Esophagus mucosa (tissue), 1 donor: ENCODE measurements at regions not wholly inside any gene's neighbourhood (a gene's known extent, or its start where the extent isn't known, plus 50 kb on each side); places are given as distances from the start of the nearest gene placed in this dataset.
"Not testable (repeated sequence)": the region's sequence is repeated elsewhere in the genome, so short reads cannot be mapped to it uniquely, and the experiment has no call there.

ENCODE experiments used
- ATAC-seq: fragments of 200-7000 bp; cut with Tn5 transposase; one replicate; pipeline ENCODE4 v1.9.1; 2020
- donor health status: DM: yes; HTN: yes; CAD: no.

DNA sequence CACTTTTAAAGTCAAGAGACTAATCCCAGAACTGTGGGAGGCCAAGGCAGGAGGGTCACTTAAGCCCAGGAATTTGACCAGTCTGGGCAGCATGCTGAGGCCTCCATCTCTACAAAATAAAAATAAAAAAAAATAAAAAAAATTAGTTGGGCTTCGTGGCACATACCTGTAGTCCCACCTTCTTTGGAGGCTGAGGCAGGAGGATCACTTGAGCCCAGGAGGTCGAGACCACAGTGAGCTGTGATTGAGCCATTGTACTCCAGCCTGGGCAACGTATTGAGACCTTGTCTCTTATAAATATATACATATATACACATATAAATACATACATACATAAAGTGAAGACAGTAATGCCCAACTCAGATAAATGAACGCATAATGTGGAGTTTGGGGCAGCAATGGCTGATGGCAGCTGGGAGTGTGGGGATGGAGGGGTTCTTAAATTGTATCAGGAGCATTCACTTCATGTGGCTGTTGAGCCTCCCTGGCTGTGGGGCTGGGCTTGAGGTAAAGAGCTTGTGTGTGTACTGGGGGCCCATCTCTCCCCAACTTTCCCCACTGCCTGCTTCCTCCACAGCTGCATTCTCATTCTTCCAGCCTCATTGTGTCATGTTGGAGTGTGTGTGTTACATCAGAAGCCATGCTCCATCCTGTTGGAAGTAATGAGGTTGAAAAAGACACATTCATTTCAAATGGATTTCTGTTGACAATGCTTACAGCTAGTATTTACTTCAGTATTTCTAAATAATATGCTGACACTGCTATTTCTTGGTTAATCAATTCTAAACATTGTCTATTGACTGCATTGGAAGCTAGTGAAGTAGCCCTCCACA is 96.5 kb upstream of the HS6ST1 start:
- ATAC-seq, result no peak

DNA sequence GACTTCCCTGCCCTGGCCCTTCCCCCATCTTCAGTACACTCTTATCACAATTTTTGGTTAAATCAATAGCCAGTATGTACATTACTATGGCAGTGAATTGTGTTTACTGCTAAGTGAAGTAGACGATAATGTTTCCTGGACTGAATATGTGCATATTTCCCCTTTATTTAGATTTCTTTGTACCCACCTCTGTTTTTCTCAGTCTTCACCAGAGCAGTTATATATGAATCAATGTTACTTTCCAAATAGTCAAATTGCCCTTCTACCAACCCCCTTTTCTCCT is 97.1 kb upstream of the HS6ST1 start:
- ATAC-seq, result no peak

DNA sequence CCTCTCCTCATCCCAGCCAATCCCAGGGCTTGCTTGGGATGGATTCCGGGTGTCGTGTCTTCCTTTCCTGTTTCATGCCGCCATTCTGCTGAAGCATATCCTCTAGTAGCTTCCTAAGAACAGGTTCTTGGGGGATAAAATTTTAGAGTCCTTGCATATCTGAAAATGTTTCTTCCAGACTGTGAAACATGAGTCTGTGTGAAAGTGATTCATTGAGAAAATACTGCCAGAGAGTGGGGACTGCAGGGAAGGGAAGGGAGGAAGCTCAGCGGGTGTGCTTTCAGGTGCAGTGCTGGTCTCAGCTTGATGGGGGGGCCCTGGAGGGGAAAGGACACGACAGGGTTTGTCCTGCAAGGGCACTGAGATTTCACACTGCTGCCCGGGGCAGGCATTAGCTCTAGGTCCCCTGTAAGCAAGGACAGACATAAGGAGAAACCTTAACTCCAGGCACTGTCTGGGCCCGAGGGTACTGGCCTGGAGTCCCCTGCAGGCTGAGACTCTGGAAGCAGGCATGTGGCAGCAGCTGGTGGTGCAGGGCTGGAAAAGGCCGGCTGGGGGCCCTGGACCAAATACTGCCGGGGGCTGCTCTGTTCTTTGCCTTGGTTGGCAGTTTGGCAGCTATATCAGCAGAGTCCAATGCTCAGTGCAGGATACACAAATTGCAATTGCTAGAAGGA is 97.6 kb upstream of the HS6ST1 start:
- ATAC-seq, result no peak

DNA sequence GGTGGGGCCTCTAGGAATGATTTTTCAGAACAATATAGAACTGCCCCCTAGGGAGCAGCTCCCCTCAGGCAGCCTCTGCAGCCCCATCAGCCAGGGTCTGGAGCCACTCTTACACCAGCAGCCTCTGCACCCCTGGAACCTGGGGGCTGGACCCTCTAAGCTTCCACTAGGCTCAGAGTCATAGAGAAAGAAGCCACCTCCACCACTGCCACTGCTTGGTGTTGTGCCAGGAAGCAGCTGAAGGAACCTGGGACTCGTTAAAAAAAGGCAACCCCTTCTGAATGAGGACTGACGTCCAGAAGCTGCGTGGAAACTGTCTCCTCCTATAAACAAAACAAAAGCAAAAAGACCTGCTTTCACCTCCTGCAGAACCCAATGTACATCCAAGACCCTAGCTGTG is 98.1 kb upstream of the HS6ST1 start:
- no peak for ATAC-seq

DNA sequence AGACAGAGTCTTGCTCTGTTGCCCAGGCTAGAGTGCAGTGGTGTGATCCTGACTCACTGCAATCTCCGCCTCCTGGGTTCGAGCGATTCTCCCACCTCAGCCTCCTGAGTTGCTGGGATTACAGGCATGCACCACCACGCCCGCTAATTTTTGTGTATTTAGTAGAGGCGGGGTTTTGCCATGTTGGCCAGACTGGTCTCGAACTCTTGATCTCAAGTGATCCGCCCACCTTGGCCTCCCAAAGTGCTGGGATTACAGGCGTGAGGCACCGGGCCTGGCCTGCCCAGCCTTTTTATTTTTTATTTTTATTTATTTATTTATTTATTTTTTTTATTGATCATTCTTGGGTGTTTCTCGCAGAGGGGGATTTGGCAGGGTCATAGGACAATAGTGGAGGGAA is 98.6 kb upstream of the HS6ST1 start:
- ATAC-seq, result not testable (repeated sequence)

DNA sequence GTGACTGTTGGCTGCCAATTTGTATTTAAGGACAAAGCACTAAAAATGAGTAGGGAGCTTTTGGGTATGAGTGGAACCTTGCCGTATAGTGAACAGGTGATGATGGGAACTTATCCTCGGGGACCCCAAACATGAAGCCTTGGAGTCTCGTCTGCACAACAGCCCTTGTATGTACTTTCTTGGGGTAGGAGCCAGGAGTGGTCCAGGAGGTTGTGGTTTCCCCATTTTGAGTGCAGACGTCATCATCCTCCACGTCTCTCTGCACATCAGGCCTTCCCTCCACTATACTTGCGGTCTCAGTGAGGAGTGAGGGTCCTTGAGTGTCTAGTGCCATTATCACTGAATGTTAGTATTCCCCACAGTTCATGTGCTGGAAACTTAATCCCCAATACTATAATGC is 101.5 kb upstream of the HS6ST1 start:
- ATAC-seq, result no peak

DNA sequence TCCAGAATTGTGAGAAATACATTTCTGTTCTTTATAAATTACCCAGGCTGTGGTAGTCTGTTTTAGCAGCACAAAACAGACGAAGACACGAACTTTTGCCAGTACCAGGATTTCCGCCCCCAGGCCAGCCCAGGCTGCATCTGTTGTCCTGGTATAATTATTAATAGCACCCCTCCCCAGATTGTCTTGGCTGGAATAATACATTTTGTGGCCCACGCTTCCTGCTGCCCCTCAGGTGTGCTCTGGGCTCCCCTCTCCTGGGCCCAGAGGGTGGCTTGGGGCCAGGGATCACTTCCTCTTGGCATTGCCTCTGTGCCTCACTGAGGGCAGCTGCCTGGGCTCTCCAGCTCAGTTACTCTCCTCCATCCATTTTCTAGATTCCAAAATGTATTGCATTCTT is 102.1 kb upstream of the HS6ST1 start:
- no peak for ATAC-seq

DNA sequence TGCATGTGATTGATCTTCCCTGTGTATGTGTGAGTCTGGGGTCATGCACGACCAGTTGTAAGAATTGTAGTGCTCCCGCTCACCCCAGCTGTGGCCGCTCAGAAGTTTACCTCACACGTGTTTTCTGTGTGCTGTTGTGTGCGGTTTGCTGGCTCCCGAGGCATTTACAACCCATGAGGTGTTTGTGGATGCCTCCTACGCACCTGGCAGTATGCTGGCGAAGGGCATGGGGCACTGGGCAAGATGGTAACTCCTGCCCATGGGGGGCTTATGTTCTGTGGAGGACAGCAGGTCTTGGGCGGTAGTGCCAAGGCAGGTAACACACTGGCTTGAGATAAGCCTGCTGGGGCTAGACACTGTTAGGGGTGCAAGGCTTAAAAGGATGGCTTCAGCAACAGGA is 102.6 kb upstream of the HS6ST1 start:
- ATAC-seq, result no peak

DNA sequence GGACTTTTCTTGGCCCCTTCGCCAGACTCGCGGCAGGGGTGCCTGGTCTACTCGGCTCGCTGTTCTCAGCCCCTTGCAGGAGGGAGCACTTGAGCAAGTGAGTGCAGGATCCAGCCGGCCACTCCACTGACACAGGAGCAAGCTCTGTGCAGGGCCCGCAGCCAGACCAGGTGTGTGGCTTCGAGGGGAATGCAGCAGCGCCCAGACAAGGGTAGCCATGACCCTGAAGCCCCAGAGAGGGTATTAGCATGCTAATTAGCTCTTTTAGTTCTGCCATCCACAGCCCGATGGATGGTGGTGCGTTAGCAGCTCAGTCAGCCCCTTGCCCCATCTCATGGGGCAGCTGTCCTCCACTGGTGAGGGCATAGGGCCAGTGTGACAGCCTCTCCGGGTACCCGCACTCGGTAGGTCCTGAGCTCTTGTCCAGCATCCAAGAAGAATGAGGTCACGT is 103.2 kb upstream of the HS6ST1 start:
- ATAC-seq, result no peak

DNA sequence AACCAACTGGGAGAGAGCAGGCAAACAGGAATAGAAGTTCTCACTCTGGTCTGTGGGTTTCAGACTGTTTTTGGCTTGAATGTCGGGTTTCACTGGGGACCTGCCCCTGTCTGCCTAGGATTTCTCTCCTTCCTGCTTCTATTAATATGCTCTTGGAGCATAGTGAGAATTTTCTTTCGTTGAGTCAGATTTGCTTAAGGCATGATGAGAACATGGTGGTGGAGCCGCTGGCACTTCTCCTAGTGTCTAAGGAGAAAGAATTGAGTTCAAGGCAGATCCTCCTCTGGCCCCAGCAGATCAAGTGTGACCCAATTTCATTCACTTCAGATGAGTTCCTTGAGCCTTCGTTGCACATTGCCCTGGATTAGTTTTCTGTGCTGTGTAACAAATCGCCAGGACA is 103.9 kb upstream of the HS6ST1 start:
- peak; percentile 55 for ATAC-seq

DNA sequence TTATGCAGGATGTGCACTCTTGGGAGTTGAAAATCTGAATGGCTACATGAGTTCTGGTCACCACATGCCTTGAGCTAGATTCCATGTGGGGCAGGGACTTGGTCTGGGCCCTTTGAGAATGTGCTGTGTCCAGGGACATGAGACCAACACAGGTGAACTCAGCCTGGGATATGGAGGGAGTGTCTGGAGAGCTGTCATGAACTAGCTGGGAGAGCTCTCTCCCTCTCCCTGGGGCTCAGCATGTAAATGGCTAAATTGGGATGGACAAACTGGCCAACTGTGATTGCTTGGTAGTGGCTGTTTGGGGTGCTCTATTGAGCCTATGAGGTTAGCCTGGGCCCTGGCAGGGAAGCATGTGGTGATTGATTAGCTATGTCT is 105.1 kb upstream of the HS6ST1 start:
- no peak for ATAC-seq

DNA sequence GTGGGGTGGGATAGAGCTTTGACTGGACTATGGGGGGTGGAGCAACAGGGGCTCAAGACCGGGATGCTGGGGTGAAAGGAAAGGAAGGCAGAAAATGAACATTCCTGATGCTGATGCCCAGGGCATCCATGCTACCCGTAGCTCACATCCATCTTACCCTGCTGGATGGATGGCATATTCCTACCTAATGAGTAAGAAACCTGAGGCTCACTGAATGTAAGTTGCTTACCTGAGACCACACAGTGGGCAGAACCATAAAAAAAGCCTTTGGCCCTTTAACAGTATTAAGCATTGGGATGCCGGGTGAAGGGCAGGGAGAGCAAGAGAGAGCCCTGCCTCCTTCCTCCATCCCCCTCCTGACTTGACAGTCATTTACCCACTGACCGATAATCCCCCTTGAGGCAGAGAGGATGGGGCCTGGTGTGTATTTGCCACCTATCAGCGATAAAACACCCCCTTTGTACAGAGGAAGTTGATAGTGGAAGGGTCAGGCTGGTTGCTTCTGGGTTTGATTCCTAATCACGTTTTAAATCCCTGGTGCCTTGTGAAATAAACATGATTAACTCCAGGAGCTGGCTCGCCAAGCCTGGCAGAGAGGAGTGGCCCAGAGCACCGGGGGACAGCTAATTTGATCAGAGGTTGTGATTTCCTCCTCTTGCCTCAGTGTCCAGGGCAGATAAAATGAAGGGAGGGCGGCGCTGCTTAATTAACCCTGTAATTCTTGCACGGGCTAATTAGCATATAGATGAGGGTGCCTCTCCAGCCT is 105.9 kb upstream of the HS6ST1 start:
- ATAC-seq, result no peak

DNA sequence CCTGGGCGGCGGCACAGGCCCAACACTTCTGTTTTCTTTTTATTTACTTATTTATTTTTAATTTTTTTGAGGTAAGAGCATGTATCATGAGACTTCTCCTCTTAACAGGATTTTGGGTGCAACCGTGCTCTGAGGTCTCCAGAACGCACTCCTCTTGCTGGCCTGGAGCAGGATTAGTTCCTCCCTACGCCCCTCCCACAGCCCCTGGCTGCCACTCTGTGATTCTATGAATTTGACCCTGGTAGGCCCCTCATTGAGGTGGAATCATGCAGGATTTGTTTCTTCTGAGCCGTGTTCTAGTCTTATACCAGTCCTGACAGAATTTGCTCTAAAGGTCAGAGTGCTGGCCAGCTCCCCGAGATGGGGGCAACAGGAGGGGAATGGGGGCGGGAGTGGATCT is 106.5 kb upstream of the HS6ST1 start:
- ATAC-seq, result no peak

DNA sequence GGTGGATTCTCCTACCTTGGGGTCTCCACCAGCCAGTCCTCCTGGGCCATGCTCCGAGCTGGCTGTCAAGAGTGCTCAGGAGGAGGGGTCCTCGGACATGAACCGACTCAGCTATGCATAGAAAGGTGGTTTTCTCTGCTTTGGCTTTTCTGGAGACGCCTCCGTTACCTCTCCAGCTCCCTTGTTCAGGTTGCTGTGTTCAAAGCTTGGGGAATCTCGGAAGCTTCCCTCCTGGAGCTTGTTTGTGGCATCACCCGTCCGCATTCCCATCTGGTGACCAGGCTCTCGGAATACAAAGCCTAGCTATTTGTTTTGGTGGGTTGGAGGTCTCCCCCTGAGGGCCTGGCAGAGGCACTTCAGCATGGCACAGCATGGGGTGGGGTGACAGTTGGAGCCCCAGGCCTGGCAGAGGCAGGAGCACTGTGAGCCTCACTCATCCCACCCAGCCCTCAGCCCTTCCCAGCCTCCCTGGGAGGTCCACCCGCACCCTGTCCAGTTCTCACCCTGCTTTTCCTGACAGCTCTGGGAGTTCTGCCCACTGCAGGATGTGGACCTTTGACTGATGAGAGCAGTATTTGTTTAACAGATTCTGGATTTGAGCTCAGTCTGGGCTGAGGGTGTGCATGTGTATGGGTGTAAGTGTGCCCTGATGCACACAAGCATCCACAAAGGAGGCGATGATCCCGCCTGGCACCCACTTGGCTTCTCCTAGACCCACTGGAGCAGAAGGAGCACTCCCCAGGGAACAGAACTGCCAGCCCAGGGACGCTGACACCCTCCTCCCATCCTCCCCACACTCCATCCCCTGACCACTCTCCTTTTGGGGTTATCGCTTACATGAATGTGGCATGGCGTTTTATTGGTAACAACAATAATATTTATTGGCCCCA is 107.3 kb upstream of the HS6ST1 start:
- ATAC-seq, result no peak

DNA sequence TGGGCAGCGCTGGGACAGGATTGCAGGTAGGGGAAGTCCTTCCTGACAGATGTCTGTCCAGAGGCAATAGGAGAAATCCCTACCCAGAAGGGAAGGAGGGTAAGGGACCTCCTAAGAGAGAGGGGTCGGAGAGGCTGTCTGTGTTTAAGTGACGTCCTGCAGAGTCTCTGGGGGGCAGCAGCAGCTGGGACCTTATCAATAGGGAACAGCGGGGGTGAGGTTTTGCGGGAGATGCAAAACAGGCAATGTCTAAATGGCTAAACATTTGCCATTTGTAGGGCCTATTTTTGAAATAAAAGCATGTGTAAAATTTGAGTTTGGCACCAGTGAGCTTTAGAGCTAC is 108.7 kb upstream of the HS6ST1 start:
- ATAC-seq, result no peak

DNA sequence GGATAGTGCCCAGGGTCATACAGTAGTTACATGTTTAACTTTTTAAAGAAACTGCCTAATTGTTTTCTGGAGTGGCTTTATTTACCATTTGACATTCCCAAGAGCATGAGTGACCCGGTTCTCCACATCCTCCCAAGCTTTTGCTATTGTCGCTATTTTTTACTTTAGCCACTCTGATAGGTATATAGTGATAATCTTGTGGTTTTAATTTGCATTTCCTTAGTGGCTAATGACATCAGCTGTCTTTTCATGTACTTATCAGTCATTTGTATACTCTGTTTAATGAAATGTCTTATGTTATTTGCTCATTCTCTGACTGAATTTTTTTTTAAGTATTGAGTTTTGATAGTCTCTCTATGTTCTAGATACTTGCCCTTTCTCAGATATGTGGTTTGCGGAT is 109.7 kb upstream of the HS6ST1 start:
- no peak for ATAC-seq

DNA sequence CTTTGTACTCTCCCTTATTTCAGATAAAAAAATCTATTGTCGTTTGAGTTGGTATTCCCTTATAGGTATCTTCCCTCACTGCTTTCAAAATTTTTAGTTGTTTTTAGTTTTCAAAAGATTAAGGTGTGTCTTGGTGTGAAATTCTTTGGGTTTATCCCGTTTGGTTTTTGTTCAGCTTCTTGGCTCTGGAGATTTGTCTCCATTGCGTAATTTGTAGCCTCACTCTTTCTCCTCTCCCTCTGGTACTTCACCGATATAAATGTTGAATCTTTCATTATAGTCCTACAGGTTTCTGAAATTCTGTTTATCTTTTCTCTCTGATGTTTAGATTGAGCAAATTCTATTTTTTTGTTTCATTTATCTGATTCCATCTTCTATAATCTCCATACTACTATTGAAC is 113.8 kb upstream of the HS6ST1 start:
- ATAC-seq, result no peak

DNA sequence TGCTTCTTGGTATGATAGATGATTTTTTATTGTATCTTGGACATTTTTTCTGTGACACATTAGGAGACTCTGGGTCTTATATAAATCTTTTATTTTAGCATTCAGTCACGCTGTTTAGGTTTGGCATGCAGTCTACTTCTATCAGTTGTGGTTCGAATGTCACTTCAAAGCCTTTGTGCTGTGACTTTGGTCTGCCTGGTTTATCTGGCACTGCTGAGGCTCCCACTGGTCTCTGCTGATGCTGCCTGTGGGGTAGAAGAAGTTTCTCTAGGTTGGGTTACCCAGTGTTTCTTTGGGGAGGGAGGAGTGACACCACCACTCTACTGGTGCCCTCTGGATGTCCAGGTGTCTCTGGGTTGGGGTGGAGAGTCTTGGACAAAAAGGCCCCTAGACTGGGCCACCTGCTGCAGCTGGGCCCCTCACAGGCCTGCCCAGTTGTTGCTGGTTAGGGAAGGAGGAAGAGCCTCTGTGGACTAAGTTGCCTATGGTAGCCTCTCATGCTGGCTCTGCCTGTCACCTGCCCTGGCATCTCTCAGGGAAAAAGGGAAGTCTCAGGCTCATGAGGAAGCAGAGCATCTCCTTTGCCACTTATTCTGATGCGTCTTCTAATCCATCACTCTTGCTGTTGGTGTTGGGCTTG is 115.4 kb upstream of the HS6ST1 start:
- ATAC-seq, result no peak

DNA sequence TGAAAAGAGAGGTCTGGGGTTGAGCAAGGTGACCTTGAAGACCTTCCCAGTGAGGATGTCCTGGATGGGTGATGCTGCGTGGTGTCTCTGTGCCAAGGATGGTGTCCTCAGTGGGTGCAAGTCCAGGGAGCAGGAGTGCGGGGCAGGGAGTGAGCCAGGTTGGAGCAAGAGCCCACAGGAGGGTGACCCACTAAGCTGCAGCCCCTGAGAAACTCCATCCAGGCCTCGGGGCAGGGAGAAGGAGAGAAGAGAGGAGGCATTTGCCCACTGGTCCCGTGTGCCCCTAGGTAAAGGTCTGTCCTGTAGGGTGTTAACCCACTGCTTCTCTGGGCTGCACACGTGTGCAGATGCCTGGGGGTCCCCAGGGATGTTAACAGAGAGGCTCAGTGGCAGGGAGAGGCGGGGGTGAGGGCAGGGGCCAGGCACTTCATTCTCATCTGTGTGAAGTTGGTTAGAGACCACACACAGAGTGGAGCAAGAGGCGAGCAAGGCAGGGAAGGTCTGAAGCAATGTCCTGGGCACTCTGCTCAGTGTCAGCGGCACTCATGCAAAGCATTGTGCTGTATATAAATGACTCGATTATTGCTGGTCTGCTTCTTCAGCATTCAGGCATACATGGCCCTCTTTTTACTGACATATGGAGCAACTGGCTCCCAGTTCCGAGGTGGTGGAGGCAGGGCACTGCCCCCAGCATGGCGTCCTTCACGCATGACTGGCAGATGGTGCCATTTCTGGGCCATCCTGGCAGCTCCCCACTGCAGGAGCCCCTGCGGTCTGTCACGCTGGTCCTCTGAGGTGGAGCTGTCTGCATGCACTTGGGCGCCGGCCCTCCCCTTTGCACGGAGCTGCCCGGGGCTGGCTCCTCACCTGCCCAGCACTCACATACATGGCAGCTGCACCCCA is 117.2 kb upstream of the HS6ST1 start:
- no peak for ATAC-seq

DNA sequence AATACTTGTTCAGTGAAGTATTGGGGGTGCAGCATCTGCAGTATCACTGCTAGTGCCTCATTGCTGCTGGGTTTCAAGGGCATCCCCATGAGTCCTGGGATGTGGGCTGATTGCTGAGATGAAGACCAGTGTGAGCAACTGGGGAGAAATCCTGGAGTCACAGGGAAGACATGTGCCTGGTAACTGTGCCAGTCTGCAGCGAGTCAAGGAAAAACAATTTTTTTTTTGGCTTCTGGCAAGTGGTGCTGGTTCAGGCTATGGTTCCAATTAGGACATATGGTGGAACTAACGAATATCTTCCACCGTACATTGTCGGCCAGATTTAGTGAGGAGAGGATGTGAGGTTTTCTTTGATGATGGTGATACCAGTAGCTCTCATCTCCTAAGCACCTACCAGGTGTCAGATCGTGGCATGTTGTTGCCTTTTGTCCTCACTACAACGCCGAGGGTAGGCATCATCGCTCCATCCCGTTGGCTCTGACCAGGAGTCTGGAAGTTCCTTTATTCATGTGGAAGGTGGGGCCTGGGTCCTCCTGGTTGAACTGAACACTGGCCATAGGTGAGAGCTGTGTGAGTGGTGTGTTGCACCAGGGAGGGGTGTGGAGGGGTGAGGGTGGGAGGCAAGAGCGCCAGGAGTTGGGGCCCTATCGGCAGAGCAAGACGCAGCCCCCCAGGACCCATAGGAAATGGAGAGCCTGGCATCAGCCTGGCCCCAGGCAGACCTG is 118.0 kb upstream of the HS6ST1 start:
- ATAC-seq, result no peak

DNA sequence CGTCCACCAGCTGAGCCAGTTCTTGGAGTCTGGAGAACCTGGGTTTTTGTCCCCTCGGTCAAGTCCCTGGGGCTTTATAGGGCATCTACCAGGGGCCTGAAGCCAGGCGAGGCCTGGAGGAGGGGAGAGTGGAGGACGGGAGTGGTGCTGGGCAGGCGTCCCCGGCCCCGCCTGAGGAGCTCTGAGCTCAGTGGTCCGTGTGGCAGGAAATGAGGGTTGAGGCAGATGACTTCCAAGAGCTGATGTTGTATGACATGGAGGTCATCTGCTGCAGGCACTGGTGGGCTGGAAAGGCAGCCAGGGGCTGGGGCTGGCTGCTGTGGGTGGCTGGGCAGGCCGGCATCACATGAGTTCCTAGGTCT is 118.5 kb upstream of the HS6ST1 start:
- no peak for ATAC-seq
